GM19238 (cell line): ENCODE measurements at regions not wholly inside any gene's neighbourhood (a gene's known extent, or its start where the extent isn't known, plus 50 kb on each side); places are given as distances from the start of the nearest gene placed in this dataset.
"Not testable (repeated sequence)": the region's sequence is repeated elsewhere in the genome, so short reads cannot be mapped to it uniquely, and the experiment has no call there.

ENCODE experiments used
- DNase-seq: peaks from one replicate; pipeline ENCODE4 v3.0.0; 2011; ENCODE audit warnings: low spot score; ENCODE audit not compliant: insufficient read length

- DNase-seq, result no peak
Observed at GRCh38 chr3:5678844-5679243, 491.3 kb downstream of the EDEM1 start.

DNA sequence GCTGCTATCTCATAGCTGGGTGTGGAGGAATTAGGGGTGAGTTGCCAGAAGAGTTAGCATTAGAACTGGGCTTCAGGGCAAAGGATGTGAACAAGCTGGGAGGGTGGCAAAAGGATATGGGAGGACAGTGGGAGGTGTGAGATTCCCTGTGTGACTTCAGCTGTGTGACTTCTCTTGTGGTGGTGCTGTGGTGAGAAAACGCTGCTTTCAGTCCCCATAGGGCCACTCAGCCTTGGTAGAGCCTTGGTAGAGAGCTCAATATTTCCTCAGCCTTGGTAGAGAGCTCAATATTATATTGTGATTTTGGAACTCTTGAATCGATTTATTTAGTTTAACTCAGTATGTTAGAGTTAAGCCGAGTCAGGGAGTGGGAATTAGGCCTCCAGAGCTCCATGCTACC is 499.7 kb downstream of the EDEM1 start:
- DNase-seq, result no peak

DNA sequence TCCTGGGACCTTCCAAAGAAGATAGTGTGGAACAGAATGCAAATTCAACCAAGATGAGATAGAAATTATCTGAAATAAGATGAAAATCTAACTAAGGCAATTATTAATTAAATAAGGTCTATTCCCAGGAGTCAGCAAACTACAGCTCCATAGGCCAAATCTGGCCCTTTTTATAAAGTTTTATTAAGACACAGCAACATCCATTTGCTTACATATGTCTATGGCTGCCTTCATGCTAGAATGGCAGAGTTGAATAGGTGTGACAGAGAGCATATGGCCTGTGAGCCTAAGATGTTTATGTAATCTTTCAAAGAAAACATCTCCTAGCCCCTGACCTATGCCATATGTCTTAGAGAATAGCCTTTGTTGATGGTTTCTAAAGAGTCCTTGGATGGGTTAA is 503.0 kb downstream of the EDEM1 start:
- DNase-seq, result no peak

- no peak for DNase-seq
Observed at GRCh38 chr3:5690904-5691532, 503.5 kb downstream of the EDEM1 start.

- DNase-seq, result no peak
Observed at GRCh38 chr3:5692446-5692845, 504.9 kb downstream of the EDEM1 start.

- no peak for DNase-seq
Observed at GRCh38 chr3:5694266-5694665, 506.8 kb downstream of the EDEM1 start.

DNA sequence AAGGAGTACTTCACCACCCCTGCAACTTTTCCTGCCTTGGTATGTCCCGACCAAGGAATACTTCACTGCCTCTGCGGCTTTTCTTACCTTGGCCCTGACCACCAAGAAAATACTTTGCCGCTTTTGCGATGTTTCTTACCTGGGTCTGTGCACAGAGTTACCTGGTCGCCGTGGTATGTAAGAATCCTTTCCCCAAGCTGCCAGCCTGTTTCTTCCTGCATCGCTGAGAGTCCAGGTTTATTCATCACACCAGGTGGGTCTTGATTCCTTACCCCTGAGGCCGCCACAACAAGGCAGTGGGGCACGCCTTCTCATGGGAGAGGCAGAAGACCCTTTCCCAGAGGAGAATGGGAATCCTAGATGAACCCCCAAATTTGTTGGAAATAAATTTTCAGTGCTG is 511.3 kb downstream of the EDEM1 start:
- DNase-seq, result no peak

DNA sequence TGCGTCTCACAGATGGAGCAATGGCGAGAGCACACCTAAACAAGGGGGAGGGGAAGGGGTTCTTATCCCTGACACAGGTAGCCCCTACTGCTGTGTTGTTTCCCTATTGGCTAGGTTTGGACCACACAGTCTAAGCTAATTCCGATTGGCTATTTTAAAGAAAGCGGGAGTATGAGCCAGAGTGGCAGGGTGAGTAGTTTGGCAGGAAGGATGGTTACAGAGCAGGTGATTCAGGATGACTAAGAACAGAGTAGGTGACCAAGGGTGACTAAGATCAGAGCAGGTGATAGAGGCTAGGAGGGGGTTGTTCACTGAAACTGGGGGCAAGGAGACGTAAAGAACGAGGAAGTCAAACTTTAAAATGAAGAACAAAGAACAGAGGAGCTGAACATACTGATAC is 511.8 kb downstream of the EDEM1 start:
- DNase-seq, result no peak

DNA sequence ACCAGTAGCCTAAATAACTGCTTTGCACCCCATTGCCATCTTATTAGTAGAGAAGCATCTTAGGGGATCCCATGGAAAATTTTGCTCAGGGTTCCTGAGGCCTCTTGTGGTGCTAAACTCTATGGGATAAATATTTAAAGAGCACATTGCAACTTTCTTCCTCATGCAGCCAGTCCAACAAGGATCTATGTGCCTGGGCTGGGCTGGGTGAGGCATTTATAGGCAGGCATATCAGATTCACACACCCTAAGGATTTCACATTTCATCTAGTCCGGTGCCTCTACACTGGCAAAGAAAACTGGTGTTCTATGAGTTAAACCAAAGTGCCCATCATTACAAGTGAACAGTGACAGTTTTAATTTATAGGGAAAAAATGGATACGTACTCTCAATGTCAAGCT is 512.3 kb downstream of the EDEM1 start:
- DNase-seq, result no peak

DNA sequence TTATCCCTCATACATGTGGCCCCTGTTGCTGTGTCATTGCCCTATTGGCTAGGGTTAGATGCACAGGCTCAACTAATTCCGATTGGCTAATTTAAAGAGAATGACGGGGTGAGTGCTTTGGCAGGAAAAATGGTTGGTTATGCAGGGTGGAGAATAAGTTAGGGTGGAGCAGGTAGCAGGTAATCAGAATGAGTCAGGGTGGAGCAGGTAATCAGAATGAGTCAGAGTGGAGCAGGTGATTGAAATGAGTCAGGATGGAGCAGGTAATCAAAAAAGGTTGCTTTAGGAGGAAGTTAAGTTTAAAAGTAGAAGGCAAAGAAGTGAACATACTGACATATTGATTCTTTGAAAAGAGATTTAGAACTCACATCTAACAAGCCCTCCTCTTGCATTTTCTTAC is 513.5 kb downstream of the EDEM1 start:
- DNase-seq, result not testable (repeated sequence)

GRCh38 chr3:5707794-5708193 is 520.3 kb downstream of the EDEM1 start:
- DNase-seq, result no peak

DNA sequence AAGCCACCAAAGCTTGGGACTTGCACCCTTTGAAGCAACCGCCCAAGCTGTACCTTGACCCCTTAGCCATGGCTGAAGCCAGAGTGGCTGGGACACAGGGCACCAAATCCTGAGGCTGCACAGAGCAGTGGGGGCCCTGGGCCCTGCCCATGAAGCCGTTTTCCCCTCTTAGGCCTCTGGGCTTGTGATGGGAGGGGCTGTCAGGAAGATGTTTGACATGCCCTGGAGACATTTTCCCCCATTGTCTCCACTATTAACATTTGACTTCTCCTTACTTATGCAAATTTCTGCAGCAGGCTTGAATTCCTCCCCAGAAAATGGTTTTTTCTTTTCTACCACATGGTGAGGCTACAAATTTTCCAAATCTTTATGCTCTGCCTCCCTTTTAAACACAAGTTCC is 522.2 kb downstream of the EDEM1 start:
- DNase-seq, result no peak

- no peak for DNase-seq
Observed at GRCh38 chr3:5710718-5711117, 523.2 kb downstream of the EDEM1 start.

GRCh38 chr3:5717254-5717653 is 529.7 kb downstream of the EDEM1 start:
- no peak for DNase-seq

DNA sequence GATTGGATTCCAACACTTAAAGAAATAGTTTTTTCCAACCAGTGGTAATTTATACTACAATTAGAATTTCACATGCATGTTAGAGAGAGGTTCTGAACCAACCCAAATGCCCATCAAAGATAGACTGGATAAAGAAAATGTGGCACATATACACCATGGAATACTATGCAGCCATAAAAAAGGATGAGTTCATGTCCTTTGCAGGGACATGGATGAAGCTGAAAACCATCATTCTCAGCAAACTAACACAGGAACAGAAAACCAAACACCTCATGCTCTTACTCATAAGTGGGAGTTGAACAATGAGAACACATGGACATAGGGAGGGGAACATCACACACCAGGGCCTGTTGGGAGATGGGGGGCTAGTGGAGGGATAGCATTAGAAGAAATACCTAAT is 532.2 kb downstream of the EDEM1 start:
- DNase-seq, result not testable (repeated sequence)

- no peak for DNase-seq
Observed at GRCh38 chr3:5725801-5726200, 538.3 kb downstream of the EDEM1 start.

DNA sequence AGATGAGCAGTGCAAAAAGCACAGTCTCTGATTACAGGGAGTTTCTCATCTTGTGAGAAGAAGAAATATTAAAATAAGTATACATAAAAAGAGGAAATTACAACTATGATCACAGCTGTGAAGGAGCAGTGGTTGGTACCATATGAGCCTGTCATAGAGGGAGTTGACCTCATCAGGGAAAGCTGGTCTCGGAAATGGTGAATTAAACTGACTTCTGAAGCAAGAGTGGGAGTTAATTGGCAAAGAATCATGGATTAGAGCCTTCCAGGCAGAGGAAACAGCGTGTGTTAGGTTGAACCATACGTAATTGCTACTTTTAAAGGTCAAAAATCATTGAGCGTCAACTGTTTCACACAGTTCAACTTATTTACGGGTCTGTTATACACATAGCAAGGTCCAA is 539.1 kb downstream of the EDEM1 start:
- DNase-seq, result no peak

DNA sequence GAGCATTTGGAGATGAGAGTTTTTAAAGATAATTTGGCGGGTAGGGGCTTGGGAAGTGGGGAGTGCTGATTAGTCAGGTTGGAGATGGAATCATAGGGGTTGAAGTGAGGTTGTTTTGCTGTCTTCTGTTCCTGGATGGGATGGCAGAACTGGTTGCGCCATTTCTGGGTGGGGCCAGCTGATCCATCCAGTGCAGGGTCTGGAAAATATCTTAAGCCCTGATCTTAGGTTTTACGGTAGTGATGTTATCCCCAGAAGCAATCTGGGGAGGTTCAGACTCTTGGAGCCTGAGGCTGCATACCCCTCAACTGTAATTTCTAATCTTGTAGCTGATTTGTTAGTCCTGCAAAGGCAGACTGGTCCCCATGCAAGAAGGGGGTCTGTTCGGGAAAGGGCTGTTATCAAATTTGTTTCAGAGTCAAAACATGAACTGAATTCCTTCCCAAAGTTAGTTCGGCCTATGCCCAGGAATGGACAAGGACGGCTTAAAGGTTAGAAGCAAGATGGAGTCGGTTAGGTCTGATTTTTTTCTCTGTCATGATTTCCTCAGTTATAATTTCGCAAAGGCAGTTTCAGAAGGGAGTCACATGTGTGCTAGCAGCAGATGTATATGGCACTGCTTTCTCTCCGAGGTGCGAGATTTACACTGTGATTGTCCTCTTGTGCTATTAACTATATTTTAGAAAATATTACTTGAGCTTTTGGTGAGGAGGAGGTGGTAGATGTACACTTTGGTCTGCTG is 540.4 kb downstream of the EDEM1 start:
- no peak for DNase-seq

GRCh38 chr3:5729852-5730251 is 542.3 kb downstream of the EDEM1 start:
- no peak for DNase-seq

DNA sequence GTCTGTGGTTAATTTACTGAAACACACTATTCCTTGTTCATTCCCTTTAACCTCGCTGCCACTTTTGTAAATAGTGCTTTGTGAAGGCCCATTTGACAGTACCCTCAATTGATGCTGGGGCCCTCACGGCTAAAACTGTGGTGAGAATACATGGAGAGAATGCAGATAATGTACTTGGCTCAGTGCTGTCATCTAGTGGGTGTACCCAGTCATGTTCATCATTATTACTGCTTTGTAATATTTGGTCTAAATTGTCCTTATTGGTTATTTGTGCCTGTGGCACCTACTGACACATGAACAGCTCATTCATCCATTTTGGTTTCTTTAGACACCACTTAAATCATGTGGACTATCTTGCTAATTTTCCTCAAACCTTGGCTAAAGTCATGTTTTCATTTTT is 543.6 kb downstream of the EDEM1 start:
- no peak for DNase-seq

GRCh38 chr3:5732081-5732480 is 544.6 kb downstream of the EDEM1 start:
- no peak for DNase-seq

- no peak for DNase-seq
Observed at GRCh38 chr3:5733995-5734394, 546.5 kb downstream of the EDEM1 start.

DNA sequence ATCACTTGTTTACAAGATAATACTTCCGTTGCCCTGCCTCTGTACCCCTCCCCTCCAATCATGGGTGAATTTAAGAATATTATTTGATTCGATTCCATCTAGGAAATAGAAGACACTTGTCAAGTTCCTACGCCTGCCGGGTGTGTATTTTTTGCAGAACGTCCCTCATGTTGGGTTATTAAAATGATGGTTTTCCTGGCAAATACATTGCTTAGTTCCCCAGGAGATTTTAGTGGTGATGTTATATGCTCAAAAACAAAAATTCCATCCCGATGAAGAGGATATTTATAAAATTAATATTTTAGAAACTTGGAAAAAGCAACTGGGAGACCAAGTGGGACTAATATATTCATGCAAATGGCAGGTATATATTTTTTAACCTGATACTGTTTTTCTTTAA is 548.4 kb downstream of the EDEM1 start:
- no peak for DNase-seq
